B cell (primary cell): ENCODE measurements at regions not wholly inside any gene's neighbourhood (a gene's known extent, or its start where the extent isn't known, plus 50 kb on each side); places are given as distances from the start of the nearest gene placed in this dataset.

Experiments
- ATAC-seq: fragments of 200-7000 bp; cut with Tn5 transposase; one replicate; pipeline ENCODE4 v1.10.0; 2021; ENCODE audit warnings: low read depth, mild to moderate bottlenecking, moderate number of reproducible peaks, moderate library complexity
- CTCF ChIA-PET: fragments of 350-600 bp; sonication (Branson Sonifier 250); formaldehyde crosslinking; loops from one replicate; lab custom pipeline; 2021; ENCODE audit warnings: antibody characterized with exemption, inconsistent platforms; lab: Charles Lee
- POLR2A ChIA-PET: fragments of 350-600 bp; sonication (Branson Sonifier 250); formaldehyde crosslinking; loops from one replicate; lab custom pipeline; 2021; ENCODE audit warnings: antibody characterized with exemption; lab: Charles Lee
- DNase-seq: peaks from one replicate; pipeline ENCODE4 v3.0.0; 2013
- H2AFZ ChIP-seq: 2 replicates; pipeline ENCODE4 v1.6.1; 2012; ENCODE audit warnings: mild to moderate bottlenecking, low read depth, low read length; ENCODE audit not compliant: insufficient read depth, poor library complexity, severe bottlenecking
- H3K27ac ChIP-seq, 2 donors: 1 replicate in 1 of 2; 2 replicates in 1 of 2; pipeline ENCODE4 v1.5.1; 2012 to 2013; ENCODE audit warnings: low read length in 2 of 2, mild to moderate bottlenecking in 2 of 2, moderate library complexity in 1 of 2
- H3K27me3 ChIP-seq, 4 experiments: fragments of 200-600 bp in 1 of 4; sonication (generic) in 1 of 4; replicated peaks in 1 of 4; 1 replicate in 2 of 4; 2 replicates in 2 of 4; pipeline versions ENCODE4 v1.6.1 to v1.7.0; 2013 to 2016; ENCODE audit warnings: low read length in 3 of 4, mild to moderate bottlenecking in 2 of 4, mixed read lengths in 1 of 4, moderate library complexity in 1 of 4; ENCODE audit not compliant: insufficient read depth in 4 of 4, control insufficient read depth in 3 of 4; ENCODE audit errors: control extremely low read depth in 1 of 4
- H3K36me3 ChIP-seq, 2 experiments: replicated peaks in 1 of 2; 1 replicate in 1 of 2; 2 replicates in 1 of 2; pipeline versions ENCODE4 v1.6.1 to v1.7.1; 2013; ENCODE audit warnings: low read length in 1 of 2; ENCODE audit not compliant: insufficient read depth in 2 of 2, control insufficient read depth in 1 of 2; ENCODE audit errors: control extremely low read depth in 1 of 2, extremely low read depth in 1 of 2
- H3K4me1 ChIP-seq, 2 donors: fragments of 200-600 bp in 1 of 2; sonication (generic) in 1 of 2; 1 replicate in 1 of 2; 2 replicates in 1 of 2; pipeline versions ENCODE4 v1.5.1 to v1.6.1; 2013 to 2017; ENCODE audit warnings: low read length in 2 of 2; ENCODE audit not compliant: control insufficient read depth in 2 of 2, insufficient read depth in 2 of 2
- H3K4me2 ChIP-seq: replicated peaks from 2 replicates; pipeline ENCODE3; 2012; ENCODE audit warnings: mild to moderate bottlenecking, low read depth, low read length; ENCODE audit not compliant: poor library complexity, severe bottlenecking
- H3K4me3 ChIP-seq, 5 experiments: fragments of 200-600 bp in 1 of 5; sonication (generic) in 1 of 5; 1 replicate in 3 of 5; 2 replicates in 2 of 5; pipeline versions ENCODE4 v1.5.1 to v1.7.0; 2011 to 2016; ENCODE audit warnings: low read length in 4 of 5, mild to moderate bottlenecking in 4 of 5, low read depth in 2 of 5, control low read depth in 1 of 5, moderate library complexity in 1 of 5; ENCODE audit not compliant: insufficient read depth in 1 of 5; ENCODE audit errors: control extremely low read depth in 1 of 5, extremely low read depth in 1 of 5
- H3K79me2 ChIP-seq: fragments of 200-600 bp; sonication (generic); one replicate; pipeline ENCODE4 v1.6.0; 2016; ENCODE audit warnings: low read length; ENCODE audit not compliant: control insufficient read depth, insufficient read depth
- H3K9ac ChIP-seq: fragments of 200-600 bp; sonication (generic); 2 replicates; pipeline ENCODE4 v1.6.1; 2017; ENCODE audit warnings: mild to moderate bottlenecking, low read length, moderate library complexity
- H3K9me3 ChIP-seq, 3 donors: one replicate each; pipeline versions ENCODE4 v1.6.1 to v1.7.1; 2013; ENCODE audit warnings: low read length in 2 of 3; ENCODE audit not compliant: control insufficient read depth in 2 of 3, insufficient read depth in 1 of 3; ENCODE audit errors: control extremely low read depth in 1 of 3
- H4K20me1 ChIP-seq: 2 replicates; pipeline ENCODE4 v1.6.0; 2012; ENCODE audit warnings: mild to moderate bottlenecking, low read length; ENCODE audit not compliant: insufficient read depth, control insufficient read depth, poor library complexity, severe bottlenecking
- H3K27ac Mint-ChIP-seq: one replicate; pipeline ENCODE4 v1.8.0; 2021; ENCODE audit warnings: mixed read lengths
- H3K27me3 Mint-ChIP-seq: one replicate; pipeline ENCODE4 v1.8.0; 2021; ENCODE audit warnings: mixed read lengths
- H3K4me1 Mint-ChIP-seq: one replicate; pipeline ENCODE4 v1.8.0; 2021; ENCODE audit warnings: mixed read lengths
- H3K4me3 Mint-ChIP-seq: one replicate; pipeline ENCODE4 v1.8.0; 2021; ENCODE audit warnings: mixed read lengths
- H3K9me3 Mint-ChIP-seq: one replicate; pipeline ENCODE4 v1.8.0; 2022; ENCODE audit warnings: mixed read lengths; ENCODE audit not compliant: insufficient read depth
- EZH2 ChIP-seq: IDR thresholded peaks from 2 replicates; pipeline ENCODE4 v1.6.1; 2012; ENCODE audit warnings: borderline replicate concordance, low read depth, mild to moderate bottlenecking, moderate library complexity, low read length; ENCODE audit not compliant: insufficient read depth, poor library complexity, severe bottlenecking
- WGBS: methylation state at CpG from one replicate; pipeline ENCODE4 v1.1.5; 2013; ENCODE audit warnings: missing lambda C conversion rate; ENCODE audit not compliant: insufficient coverage; 5-methylcytosine and 5-hydroxymethylcytosine counted together
- intact Hi-C: fragments of 100-400 bp; cut with micrococcal nuclease; formaldehyde crosslinking; loops from one replicate; pipeline ENCODE4 v1.10.0; 2022
- TF ChIP-seq, protein P1 (sequence below): fragments of 200-600 bp; IDR thresholded peaks from one replicate; pipeline ENCODE4 v1.8.0; 2022; ENCODE audit warnings: antibody characterized with exemption, mild to moderate bottlenecking

DNA sequence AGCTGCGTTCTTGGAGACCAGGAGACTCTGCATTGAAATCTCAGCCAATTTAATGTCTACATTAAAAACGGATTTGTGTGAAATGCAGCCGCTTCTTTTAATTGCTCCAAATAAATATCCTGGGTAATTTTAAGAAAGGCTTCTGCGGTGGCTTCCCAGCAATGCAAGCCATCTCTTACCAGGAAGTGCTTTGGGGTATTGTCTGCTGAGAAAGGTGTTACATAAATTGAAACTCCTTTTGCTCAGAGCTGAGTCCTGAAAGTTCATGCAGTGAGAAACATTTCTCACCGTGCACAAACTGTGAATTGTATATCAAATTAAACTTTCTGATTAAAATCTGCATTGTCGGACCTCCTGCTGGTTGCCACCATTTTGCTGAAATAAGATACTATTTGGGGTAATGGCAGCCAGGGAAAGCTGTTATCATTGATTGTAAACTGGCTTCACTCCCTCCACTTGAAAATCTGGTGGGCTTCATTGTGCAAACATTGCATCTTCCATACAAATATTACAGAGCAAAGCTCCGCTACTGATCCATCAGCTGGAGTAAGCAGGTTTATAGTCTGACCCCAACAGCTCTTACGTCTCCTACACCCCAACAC lies 59.5 kb downstream of the ZIC5 start:
- ATAC-seq (no peak), DNase-seq (no peak)
- Histone ChIP-seq H3K9ac (no peak overlapping the region), H3K27me3 (peaks cover 0 to 35% (median 18%) of the 10 kb centered on the region in 4 experiments), H3K9me3 (no peaks in the 10 kb centered on the region), H3K36me3 (no peaks in the 10 kb centered on the region), H3K79me2 (no peaks in the 10 kb centered on the region), H2AFZ (no peak overlapping the region), H3K4me1 (no peaks in the 10 kb centered on the region), H3K4me2 (no peak overlapping the region), H4K20me1 (no peaks in the 10 kb centered on the region), H3K4me3 (no peak overlapping the region), H3K27ac (no peak overlapping the region)
- peaks cover 40% of the 10 kb centered on the region for H3K27me3 Mint-ChIP-seq
- no peaks in the 10 kb centered on the region for H3K4me1 Mint-ChIP-seq
- no peak overlapping the region for H3K27ac Mint-ChIP-seq
- no peak for TF ChIP-seq EZH2
- H3K4me3 Mint-ChIP-seq = no peak overlapping the region
- WGBS = 76% methylated on average over 4 of the region's 8 CpGs
- ChIA-PET POLR2A (no interaction called here), CTCF (interaction anchor here (1.0 to 1.3 kb wide), 2 partner anchors 11 to 323 kb away, joined by 4 to 5 read pairs; no protein-coding TSS in a partner anchor)
- H3K9me3 Mint-ChIP-seq = no peaks in the 10 kb centered on the region
- intact Hi-C loops = no loop called here

DNA sequence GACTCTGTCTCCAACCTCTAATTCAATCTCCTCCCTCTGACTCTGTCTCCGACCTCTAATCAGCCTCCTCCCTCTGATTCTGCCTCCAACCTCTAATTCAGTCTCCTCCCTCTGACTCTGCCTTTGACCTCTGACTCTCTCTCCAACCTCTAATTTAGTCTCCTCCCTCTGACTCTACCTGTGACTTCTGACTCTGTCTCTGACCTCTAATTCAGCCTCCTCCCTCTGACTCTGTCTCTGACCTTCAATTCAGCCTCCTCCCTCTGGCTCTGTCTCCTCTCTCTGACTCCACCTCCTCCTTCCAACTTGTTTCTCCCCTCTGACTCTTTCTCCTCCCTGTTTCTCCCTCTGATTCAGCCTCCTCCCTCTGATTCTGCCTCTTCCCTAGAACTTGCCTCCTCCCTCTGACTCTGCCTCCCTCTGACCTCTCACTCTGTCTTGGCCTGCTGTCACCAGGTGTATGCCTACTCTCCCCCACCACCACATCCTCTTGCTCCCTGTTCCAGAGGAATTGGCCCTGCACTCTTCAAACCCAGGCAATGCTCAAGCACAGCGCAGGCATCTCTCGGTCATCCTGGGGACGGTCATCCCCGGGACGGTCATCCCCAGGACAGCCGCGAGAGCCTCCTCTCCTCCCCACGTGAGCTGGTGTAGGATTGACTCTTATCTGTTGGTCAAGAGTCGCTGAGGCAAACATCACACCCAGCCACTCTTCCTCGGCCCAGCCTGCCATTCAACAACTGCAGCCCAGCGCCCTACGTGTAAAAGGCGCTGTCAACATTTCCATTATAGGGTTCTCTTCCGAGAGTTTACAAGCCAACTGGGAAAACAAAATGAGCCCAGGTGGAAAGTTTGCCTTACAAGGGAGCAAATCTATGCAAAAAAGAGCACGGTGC lies 60.2 kb downstream of the ZIC5 start:
- Histone ChIP-seq H2AFZ (no peak overlapping the region), H3K4me1 (no peaks in the 10 kb centered on the region), H3K27ac (no peak overlapping the region), H3K9ac (no peak overlapping the region), H3K4me2 (no peak overlapping the region), H3K27me3 (peaks cover 0 to 35% (median 17%) of the 10 kb centered on the region in 4 experiments), H3K79me2 (no peaks in the 10 kb centered on the region), H3K36me3 (no peaks in the 10 kb centered on the region), H3K9me3 (no peaks in the 10 kb centered on the region), H3K4me3 (no peak overlapping the region), H4K20me1 (no peaks in the 10 kb centered on the region)
- DNase-seq (no peak), ATAC-seq (no peak)
- no peak overlapping the region for H3K4me3 Mint-ChIP-seq
- intact Hi-C loops = no loop called here
- no peaks in the 10 kb centered on the region for H3K4me1 Mint-ChIP-seq
- POLR2A ChIA-PET = no interaction called here
- no peak overlapping the region for H3K27ac Mint-ChIP-seq
- H3K27me3 Mint-ChIP-seq = peaks cover 42% of the 10 kb centered on the region
- CTCF ChIA-PET = no interaction called here
- 74% methylated on average over 15 of the region's 16 CpGs for WGBS
- no peaks in the 10 kb centered on the region for H3K9me3 Mint-ChIP-seq
- TF ChIP-seq, protein P1, sequence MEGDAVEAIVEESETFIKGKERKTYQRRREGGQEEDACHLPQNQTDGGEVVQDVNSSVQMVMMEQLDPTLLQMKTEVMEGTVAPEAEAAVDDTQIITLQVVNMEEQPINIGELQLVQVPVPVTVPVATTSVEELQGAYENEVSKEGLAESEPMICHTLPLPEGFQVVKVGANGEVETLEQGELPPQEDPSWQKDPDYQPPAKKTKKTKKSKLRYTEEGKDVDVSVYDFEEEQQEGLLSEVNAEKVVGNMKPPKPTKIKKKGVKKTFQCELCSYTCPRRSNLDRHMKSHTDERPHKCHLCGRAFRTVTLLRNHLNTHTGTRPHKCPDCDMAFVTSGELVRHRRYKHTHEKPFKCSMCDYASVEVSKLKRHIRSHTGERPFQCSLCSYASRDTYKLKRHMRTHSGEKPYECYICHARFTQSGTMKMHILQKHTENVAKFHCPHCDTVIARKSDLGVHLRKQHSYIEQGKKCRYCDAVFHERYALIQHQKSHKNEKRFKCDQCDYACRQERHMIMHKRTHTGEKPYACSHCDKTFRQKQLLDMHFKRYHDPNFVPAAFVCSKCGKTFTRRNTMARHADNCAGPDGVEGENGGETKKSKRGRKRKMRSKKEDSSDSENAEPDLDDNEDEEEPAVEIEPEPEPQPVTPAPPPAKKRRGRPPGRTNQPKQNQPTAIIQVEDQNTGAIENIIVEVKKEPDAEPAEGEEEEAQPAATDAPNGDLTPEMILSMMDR = no peak
- TF ChIP-seq EZH2 = no peak
